Putamen (tissue), 1 donor: ENCODE measurements at regions not wholly inside any gene's neighbourhood (a gene's known extent, or its start where the extent isn't known, plus 50 kb on each side); places are given as distances from the start of the nearest gene placed in this dataset.
"Not testable (repeated sequence)": the region's sequence is repeated elsewhere in the genome, so short reads cannot be mapped to it uniquely, and the experiment has no call there.

ENCODE experiments used
- DNase-seq: peaks from one replicate; pipeline ENCODE4 v3.0.0-alpha.2; 2016; ENCODE audit warnings: low spot score

DNA sequence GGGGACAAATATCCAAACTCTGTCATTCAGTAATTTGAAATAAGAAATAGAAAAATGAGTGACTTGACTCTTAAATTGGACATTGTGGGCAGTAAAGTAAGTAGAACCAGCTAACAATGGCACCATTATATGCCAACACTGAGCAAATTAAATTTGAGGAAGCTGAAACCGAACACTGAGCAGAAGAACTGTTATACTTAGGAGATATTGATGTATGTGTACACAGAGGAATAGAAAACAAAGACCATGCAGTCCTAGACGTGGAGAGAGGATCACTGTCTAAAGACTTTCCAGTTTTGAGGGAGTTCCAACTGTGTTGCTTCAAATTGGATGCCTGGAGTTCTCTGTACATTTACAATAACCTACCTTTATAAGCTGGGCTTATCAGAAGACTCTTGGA, 427.0 kb upstream of the EYS start:
- no peak for DNase-seq

DNA sequence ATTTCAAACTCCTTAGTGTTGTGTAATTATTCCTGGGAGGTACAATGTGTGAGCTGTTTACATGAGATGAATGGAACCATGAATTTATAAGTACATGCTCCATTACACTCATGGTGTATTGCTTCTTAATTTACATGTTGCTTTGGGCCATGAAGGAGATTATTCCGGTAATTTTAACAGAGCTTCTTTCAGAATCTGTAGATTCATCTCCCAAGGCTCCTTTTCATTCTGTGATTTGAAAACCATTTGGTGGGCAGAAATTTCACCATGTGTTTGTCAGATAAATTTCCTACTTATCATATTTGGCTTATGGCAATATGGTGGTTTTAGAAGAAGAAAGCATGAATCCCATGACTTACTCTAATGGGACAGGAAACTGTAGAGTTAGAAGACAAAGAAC, 421.6 kb upstream of the EYS start:
- no peak for DNase-seq

DNA sequence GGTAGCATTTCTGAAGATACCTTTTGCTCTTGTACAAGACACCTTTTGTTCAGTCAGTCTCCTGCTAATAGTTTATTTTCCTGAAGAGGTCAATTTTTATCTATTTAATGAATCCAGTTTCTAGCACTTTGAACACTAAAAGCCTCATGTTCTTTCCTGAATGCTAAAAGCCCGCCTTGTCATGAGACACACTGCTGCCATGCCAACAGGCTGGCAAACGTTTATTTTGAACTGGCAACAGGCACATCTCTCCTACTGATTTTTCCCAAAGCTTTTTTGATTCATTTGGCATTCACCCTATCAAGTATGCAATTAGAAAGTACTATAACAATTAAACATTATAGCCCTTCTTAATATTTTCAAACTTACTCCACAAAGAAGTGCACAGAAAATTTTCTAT, 421.2 kb upstream of the EYS start:
- DNase-seq = no peak

DNA sequence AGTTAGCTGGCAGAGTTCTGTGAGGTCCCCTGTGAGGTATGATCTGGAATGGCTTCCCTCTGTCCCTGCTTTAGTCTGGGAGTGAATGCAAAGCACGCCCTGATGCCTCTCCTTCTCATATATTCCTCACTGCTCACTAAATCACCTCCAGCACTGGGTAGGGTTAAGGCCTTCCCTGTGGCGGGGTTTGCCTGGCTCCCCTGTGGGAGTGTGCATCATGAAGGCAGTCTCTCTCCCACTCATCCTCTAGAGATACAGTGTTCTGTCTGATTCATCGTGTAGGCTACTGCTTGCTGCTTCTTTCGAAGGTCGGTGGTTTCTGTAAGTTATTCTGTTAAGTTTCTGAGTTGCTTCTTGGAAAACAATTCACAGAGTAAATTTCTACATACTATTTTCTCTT, 420.0 kb upstream of the EYS start:
- DNase-seq = no peak

DNA sequence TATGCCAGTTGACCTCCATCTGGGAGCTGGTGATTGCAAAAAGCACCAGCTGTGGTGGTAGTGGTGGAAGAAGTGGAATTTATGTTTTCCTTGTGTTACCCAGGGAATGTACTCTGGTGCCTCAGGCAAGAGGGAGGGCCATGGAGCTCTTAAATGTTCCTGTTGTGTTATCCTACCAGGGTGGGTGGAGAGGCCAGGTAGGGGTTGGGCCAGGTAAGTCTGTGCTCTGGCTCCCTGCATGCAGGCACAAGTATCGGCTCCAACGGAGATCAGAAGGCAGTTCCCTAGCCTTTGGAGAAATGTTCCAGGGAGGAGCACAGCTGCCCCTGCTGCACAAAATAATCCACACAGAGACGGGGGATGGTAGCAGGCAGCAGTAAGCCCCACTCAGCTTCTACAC, 419.3 kb upstream of the EYS start:
- DNase-seq = no peak

DNA sequence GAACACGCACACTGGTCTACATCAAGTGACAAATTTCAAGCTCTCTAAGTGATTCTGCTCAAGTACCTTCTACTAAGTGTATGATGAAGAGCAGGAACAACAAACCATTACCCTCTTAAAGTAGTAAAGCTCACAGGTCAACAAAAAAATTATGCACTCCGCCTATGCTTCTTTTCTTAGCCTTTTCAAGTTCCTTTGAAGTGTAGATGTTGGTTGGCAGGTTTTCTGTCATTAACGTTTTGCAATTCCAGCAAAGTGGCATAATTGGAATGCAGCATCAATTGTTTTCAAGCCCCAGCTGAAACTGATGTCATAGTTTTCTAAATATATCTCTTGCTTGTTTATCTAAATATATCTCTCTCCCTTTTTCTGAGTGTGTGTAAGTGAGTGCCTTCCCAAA, 396.9 kb upstream of the EYS start:
- no peak for DNase-seq

GRCh38 chr6:66103354-66103753, 396.3 kb upstream of the EYS start:
- DNase-seq = no peak

GRCh38 chr6:66096679-66097078, 389.7 kb upstream of the EYS start:
- no peak for DNase-seq

- no peak for DNase-seq
Measured at GRCh38 chr6:66094615-66095014, 387.6 kb upstream of the EYS start.

- not testable (repeated sequence) for DNase-seq
Measured at GRCh38 chr6:66092306-66092705, 385.3 kb upstream of the EYS start.

- DNase-seq = no peak
Measured at GRCh38 chr6:66086532-66086931, 379.5 kb upstream of the EYS start.

- no peak for DNase-seq
Measured at GRCh38 chr6:66082914-66083313, 375.9 kb upstream of the EYS start.

DNA sequence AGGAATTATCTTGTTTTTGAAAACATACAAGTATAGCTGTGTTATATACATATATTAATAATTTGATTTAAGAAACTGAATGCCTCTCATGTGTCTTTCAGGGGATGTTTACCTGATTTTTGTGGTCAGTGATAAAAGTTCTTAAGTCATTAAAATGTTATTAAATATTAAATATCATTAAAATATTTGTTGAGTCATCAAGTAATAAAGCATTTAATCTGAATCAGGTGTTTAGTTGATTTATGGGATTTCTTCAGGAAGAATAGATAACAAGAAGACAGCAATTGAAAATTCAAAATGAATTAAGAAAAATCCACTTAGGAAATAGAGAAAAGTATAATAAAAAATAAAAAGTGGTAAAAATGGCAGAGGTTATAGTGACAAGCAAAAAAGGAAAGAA, 361.9 kb upstream of the EYS start:
- DNase-seq = no peak

GRCh38 chr6:66068033-66068432, 361.0 kb upstream of the EYS start:
- no peak for DNase-seq

DNA sequence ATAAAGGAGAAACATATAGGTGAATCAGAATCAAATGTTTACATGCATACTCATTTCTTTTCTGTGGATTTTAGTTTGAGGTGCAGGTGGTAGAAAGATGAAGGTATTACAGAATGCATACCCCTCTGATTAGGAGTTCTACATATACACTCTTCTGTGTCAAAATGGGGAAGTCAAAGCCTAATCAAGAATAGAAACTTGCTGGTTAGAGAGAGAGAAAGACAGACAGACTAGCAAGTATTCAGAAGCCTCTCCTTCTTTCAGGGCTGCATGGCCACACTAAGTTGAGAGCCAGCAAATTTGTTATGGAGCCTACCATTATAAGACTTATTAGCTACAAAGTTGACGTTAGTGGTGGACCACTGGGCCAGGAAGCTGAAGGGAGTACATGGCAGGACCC, 358.3 kb upstream of the EYS start:
- no peak for DNase-seq

DNA sequence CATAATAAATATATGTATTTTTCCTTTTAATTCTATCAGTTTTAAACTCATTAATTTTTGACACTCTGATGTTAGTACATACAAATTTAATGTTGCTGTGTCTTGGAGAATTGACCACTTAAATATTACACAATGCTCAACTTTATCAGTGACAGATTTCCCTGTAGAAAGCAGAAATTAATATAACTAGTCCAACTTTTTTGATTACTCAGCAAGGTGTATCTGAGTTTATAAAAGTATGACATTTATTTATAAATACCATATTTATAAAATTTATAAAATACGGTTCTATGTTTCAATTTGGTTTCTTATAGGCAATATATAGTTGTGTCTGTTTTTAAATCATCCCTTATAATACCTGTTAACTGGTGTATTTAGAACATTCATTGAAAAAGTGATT, 350.0 kb upstream of the EYS start:
- DNase-seq = no peak

DNA sequence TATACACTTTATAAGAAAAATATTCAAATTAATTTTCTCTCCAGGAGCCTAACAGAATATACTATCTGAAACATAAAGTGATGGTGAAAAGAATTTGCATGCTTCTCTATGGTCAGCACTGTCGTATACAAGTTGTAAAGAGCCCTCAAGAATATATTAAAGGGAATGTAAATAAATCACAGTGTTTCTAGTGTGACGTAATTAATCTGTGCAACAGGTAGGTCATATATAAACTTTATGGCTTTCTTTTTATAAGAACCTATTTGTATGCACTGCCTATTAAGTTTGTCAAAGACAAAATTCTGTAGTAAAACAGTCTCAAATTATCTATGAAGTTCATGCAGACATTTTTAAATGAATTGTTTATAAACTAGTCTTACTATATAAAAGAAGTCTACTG, 347.9 kb upstream of the EYS start:
- DNase-seq = no peak

- no peak for DNase-seq
Measured at GRCh38 chr6:66051812-66052211, 344.8 kb upstream of the EYS start.

DNA sequence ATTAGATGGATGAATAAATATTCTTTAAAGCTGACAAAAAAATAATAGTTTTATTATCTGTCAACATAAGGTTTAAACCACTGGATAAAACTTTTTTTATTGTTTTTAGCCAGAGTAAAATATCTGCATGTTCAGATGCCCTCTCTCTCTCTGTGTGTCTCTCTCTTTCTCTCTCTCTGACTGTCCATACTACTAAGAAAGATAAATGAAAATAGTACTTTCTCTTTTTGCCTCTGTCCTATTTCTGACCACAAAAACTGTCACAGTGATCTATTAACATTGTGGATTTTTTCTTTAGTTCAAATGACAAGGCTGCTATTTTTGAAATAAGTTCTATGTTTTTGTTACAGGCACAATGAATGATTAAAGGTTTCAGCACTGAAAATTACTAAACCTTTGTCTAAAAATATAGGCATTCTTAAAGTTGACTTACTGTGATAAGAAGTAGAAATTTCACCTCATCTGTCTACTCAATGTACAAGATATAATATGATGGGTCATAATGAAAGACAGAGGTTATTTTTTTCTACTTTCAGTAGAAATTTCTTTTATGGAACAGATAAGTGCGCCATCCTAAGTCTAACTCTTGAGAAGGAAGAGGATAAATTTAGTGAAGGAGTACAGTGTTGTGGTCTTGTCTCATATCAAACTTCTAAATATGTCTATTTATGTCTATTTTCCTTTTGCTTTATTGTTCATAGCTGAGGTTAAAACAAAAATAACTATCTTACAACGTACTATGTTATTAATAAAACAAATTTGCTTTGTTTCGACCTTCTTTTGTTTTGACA, 341.9 kb upstream of the EYS start:
- DNase-seq = no peak

GRCh38 chr6:66032626-66033025, 325.6 kb upstream of the EYS start:
- DNase-seq = no peak

DNA sequence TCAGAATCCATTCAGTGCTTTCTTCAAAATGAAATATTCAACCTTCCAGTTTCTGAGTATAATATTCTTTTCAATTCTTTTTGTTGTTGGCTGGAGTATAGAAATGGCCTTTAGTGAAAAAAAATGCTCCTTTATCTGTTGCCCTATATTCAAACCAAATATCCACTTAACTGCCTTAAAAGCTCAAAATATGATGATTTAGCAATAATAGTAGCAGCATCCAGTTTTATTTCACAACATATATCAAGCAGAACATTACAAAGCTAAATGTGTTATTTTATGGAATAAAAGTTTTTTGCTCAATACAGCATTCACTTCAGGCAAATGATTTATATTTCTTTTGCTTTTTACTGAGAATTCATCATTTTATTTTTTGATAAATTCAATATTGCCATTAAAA, 322.4 kb upstream of the EYS start:
- DNase-seq = no peak

- no peak for DNase-seq
Measured at GRCh38 chr6:65999288-65999791, 292.3 kb upstream of the EYS start.

DNA sequence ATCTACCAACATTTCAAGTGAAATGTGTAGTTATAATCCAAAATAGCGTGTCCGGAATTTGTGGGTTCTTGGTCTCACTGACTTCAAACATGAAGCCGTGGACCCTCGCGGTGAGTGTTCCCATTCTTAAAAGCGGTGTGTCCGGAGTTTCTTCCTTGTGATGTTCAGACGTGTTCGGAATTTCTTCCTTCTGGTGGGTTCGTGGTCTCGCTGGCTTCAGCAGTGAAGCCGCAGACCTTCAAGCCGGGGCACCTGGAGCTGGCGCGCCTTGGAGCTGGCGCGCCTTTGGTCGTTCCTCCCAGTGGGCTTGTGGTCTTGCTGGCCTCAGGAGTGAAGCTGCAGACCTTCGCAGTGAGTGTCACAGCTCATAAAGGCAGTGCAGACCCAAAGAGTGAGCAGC, 291.5 kb upstream of the EYS start:
- no peak for DNase-seq

- no peak for DNase-seq
Measured at GRCh38 chr6:65997539-65997938, 290.5 kb upstream of the EYS start.
